ENCODE measurements at regions not wholly inside any gene's neighbourhood (a gene's known extent, or its start where the extent isn't known, plus 50 kb on each side); places are given as distances from the start of the nearest gene placed in this dataset.

DNA sequence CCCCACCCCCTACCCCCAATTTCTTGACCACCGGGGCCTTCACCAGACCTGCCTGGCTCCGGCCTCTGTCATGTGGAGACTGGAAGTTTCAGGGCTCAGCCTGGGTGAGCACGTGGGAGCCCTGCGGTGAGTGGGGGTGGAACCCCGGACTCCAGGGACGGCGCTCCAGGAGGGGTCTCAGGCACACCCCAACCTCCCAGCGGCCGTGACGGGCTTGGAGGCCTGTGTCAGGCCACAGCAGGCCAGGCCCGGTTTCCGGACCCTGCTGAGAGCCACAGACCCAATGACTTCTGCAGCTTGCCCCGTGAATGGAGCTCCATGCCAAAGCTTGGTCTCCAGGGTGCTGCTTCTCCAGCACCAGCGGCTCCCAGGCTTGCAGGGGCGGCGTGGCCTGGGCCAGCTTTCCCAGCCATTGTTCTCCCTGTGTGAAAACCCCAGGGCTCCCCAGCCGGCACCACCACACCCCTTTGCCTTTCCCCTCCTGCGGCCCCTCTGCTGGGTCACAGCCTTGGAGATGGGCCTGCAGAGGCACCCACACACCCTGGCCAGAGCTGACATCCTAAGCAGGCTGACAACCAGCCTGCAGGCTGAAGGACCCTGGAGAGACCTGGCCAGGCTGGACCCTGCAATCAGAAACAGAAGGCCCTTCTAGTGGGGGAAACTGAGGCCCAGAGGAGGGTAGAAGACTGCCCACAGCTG is 186.2 kb upstream of the C14orf180 start:
- TF ChIP-seq, protein P1, sequence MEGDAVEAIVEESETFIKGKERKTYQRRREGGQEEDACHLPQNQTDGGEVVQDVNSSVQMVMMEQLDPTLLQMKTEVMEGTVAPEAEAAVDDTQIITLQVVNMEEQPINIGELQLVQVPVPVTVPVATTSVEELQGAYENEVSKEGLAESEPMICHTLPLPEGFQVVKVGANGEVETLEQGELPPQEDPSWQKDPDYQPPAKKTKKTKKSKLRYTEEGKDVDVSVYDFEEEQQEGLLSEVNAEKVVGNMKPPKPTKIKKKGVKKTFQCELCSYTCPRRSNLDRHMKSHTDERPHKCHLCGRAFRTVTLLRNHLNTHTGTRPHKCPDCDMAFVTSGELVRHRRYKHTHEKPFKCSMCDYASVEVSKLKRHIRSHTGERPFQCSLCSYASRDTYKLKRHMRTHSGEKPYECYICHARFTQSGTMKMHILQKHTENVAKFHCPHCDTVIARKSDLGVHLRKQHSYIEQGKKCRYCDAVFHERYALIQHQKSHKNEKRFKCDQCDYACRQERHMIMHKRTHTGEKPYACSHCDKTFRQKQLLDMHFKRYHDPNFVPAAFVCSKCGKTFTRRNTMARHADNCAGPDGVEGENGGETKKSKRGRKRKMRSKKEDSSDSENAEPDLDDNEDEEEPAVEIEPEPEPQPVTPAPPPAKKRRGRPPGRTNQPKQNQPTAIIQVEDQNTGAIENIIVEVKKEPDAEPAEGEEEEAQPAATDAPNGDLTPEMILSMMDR (conservative IDR thresholded peaks at IDR 0.05; ENCODE audit: low read depth, low read length) = no peak
- no peak overlapping the region for H3K4me3 ChIP-seq (ENCODE audit: low read depth, low read length)
- no peak for DNase-seq (ENCODE audit: low read depth)

DNA sequence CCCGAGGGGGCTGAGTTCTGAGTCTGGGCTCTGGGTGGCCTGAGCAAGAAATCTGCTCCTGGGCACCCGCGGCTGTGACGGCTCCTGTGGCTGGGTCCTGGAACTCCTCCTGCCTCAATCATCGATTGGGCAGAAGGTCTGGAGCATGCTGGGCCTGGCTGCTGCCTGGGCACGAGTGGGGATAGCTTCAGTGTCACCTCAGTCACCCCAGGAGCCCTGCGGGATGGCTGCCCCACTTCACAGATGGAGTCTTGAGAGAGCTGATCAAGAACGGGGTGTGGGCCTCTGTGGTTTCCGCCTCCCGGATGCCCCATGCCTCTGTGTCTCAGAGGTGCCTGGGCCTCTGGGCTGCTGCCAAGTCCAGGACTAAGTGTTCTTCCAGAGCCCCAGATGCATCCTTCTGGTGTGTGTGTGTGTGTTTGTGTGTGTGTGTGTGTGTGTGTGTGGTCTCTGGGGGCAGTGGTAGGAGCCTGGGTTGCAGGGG is 185.6 kb upstream of the C14orf180 start:
- TF ChIP-seq, protein P1 (conservative IDR thresholded peaks at IDR 0.05; ENCODE audit: low read depth, low read length) = no peak
- no peak overlapping the region for H3K4me3 ChIP-seq (ENCODE audit: low read depth, low read length)
- peak; percentile 21 for DNase-seq (ENCODE audit: low read depth)

DNA sequence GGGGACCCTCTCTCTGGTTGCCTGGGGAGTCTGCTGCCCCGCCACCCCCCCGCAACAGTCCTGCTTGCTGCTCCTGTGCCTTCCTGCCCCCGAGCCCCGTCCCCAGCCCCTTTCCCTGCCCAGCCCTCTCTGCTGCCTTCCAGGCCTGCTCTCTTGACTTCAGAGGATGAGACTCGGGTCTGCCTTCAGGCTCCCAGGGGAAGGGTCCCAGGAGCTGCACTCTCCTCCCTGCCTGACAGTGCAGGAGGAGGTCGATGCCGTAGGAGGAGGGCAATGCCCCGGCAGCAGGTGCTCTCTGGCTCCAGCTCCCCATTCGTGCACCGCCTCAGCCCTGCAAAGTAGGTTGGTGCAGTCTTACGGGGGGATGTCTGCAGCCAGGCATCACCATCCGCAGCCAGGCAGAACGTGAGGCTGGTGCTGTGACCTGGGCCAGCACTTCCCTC is 185.1 kb upstream of the C14orf180 start:
- H3K4me3 ChIP-seq (ENCODE audit: low read depth, low read length) = no peak overlapping the region
- TF ChIP-seq, protein P1 (conservative IDR thresholded peaks at IDR 0.05; ENCODE audit: low read depth, low read length) = no peak
- no peak for DNase-seq (ENCODE audit: low read depth)

DNA sequence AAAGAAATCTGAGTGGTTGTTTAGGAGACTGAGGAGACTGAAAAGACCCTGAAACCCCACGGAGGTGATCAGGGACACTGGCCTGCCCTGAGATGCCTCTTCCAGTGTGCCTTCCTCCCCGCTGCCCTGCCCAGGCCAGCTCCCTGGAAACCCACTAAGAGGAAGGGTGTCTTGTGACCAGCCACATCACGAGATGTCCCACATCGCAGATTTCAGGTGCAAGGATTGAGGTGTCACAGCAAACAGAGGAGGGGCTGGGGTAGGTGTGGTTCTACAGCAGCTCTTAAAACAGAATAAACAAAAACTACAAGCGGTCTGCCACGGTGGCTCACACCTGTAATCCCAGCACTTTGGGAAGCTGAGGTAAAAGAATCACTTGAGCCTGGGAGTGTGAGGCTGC is 184.3 kb upstream of the C14orf180 start:
- DNase-seq (ENCODE audit: low read depth) = no peak
- no peak overlapping the region for H3K4me3 ChIP-seq (ENCODE audit: low read depth, low read length)
- TF ChIP-seq, protein P1 (conservative IDR thresholded peaks at IDR 0.05; ENCODE audit: low read depth, low read length) = no peak

DNA sequence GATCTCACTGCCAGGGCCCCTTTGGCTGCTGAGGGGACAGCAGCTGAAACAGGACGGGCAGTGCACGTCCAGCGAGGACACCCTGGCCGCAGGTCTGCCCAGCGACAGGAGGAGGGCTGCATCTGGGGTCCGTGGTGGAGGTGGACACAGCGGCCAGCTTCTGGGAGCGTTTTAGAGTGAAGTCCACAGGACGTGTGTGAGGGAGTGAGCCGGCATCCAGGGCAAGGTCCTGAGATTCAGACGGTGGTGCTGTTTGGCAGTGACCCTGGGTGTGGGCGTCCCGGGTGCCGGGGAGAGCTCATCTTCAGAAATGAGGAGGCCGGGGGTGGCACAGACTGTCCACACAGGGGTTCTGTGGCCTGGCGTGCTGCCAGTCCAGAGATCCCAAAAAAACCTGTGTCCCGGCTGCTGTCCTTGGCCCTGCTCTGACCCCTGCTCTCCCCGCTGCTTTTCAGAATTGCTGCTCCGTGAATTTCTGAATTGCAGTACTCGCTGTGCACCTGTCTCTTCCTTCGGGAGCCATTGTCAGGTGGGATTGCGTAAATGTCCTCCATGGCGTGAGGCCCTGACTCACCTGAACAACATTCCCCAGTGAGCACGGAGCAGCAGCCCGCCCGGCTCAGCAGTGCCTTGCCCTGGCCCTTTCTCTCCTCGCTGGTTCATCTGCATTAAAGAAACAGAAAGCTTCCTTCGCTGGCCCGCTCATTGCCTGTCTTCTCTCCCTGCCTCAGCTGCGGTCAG is 183.5 kb upstream of the C14orf180 start:
- TF ChIP-seq, protein P1 (conservative IDR thresholded peaks at IDR 0.05; ENCODE audit: low read depth, low read length) = no peak
- H3K4me3 ChIP-seq (ENCODE audit: low read depth, low read length) = no peak overlapping the region
- DNase-seq (ENCODE audit: low read depth) = no peak

DNA sequence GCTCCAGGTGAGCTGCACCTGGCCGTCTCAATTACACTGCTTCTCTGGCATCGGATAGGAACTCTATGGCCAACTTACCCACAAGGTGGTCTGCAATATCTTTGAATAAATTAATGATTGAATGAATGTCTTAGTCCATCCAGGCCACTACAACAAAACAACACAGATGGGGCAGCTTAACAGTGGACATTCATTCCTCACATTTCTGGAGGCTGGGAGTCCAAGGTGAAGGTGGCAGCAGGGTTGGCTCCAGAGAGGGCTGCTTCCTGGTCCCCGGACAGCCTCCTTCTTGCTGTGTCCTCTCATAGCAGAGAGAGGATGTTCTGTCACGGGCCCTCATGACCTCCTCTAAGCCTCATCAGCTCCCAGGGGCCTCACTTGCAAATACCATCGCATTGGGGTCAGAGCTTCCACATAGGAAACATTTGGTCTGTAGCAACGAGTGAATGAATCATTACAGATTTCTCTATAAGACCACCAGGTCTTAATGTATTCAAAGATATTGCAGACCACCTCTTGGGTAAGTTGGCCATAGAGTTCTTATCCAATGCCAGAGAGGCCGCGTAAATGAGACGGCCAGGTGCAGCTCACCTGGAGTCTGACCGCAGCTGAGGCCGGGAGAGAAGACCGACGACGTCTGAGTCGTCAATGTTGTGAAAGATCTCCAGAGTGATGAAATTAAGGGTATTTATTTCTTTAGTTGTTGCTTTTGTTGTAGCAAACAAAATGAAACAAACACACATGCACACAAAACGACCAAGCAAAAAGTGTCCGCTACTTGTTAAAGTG is 182.7 kb upstream of the C14orf180 start:
- no peak overlapping the region for H3K4me3 ChIP-seq (ENCODE audit: low read depth, low read length)
- TF ChIP-seq, protein P1 (conservative IDR thresholded peaks at IDR 0.05; ENCODE audit: low read depth, low read length) = no peak
- DNase-seq (ENCODE audit: low read depth) = no peak
